ENCODE measurements at regions not wholly inside any gene's neighbourhood (a gene's known extent, or its start where the extent isn't known, plus 50 kb on each side); places are given as distances from the start of the nearest gene placed in this dataset.

DNA sequence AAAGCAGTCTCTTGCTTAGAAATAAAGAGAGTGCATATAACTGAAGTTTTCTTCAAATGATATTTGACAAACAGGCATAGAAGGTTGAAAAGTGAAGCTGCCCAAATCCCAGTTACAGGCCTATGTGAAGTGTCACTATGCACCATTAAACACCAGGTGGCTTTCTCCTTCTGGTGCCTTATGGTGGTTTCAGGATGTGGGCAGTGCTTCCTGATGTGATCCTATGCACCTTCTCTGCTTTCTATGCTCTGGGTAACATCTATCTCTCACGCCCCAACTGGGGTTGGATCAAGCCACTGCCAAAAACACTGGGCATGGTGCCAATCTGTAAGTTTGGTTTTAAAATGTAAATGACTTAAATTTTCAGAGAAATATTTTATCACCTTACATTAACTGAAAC lies 744.7 kb downstream of the TUSC7 start:
- H3K36me3 ChIP-seq (replicated peaks in 1 of 2; ENCODE audit: control insufficient read depth in 2 of 2, insufficient read depth in 2 of 2, low read length in 2 of 2) = no peaks in the 10 kb centered on the region
- no peak for DNase-seq (ENCODE audit: low spot score)
- WGBS, 2 donors (ENCODE audit: extremely low coverage in 2 of 2, insufficient read length in 2 of 2, insufficient replicate concordance in 1 of 2) = no CpG with 5 or more reads among the region's 1 CpG
- H3K14ac ChIP-seq (ENCODE audit: low read length) = no peak overlapping the region
- no peak overlapping the region for H2AFZ ChIP-seq (ENCODE audit: low read length)
- H2AK5ac ChIP-seq (ENCODE audit: low read depth, low read length) = no peak overlapping the region
- no peak overlapping the region for H2BK5ac ChIP-seq (ENCODE audit: low read length)
- no peaks in the 10 kb centered on the region for H3K79me1 ChIP-seq (ENCODE audit: low read depth, low read length)
- no peak overlapping the region for H2BK12ac ChIP-seq (ENCODE audit: low read length)
- H4K8ac ChIP-seq (ENCODE audit: low read depth, low read length) = no peak overlapping the region
- no peak overlapping the region for H4K91ac ChIP-seq (ENCODE audit: low read depth, low read length, poor library complexity)
- H3K23ac ChIP-seq (ENCODE audit: low read depth, low read length, poor library complexity) = no peak overlapping the region
- no peak overlapping the region for H3K4me3 ChIP-seq (ENCODE audit: low read length in 2 of 2)
- H3K9ac ChIP-seq (ENCODE audit: low read depth, low read length, poor library complexity) = no peak overlapping the region
- H3K27me3 ChIP-seq (ENCODE audit: control insufficient read depth in 3 of 3, insufficient read depth in 3 of 3, low read depth in 1 of 3, low read length in 3 of 3) = no peaks in the 10 kb centered on the region
- H3K4me1 ChIP-seq (ENCODE audit: control insufficient read depth in 2 of 2, insufficient read depth in 1 of 2, low read depth in 1 of 2, low read length in 2 of 2) = no peaks in the 10 kb centered on the region
- no peak overlapping the region for H2BK120ac ChIP-seq (ENCODE audit: low read depth, low read length)
- H3K18ac ChIP-seq (ENCODE audit: low read length) = no peak overlapping the region
- H3K4me2 ChIP-seq (ENCODE audit: insufficient read depth, low read length, poor library complexity, severe bottlenecking) = no peak overlapping the region
- no peak overlapping the region for H2BK15ac ChIP-seq (ENCODE audit: low read length)
- no peaks in the 10 kb centered on the region for H3K9me3 ChIP-seq (replicated peaks in 1 of 2; ENCODE audit: control insufficient read depth in 2 of 2, insufficient read depth in 1 of 2, low read depth in 1 of 2, low read length in 2 of 2)
- H3K4ac ChIP-seq (ENCODE audit: low read length) = no peak overlapping the region
- no peak overlapping the region for H3K27ac ChIP-seq (replicated peaks; ENCODE audit: low read length)

DNA sequence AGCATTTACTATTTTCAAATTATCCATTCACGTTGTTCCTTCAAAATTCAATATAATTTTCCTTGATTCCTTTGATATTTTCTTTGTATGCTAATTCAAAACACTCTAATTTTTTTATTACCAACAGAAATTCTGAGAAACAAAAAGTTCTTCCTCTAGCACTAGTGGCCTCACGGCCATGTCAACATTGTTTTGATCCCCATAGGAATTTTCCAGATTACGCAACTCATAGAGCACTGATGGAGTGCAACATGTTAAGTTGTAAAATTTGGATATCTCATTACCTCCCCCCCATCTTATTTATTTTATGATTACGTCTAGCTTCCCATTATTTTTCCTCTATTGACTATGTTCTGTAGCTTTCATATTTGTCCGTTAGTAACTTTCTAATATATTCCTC lies 745.3 kb downstream of the TUSC7 start:
- no peak for DNase-seq (ENCODE audit: low spot score)
- no peak overlapping the region for H3K18ac ChIP-seq (ENCODE audit: low read length)
- no peaks in the 10 kb centered on the region for H3K36me3 ChIP-seq (replicated peaks in 1 of 2; ENCODE audit: control insufficient read depth in 2 of 2, insufficient read depth in 2 of 2, low read length in 2 of 2)
- no peak overlapping the region for H2AK5ac ChIP-seq (ENCODE audit: low read depth, low read length)
- H3K14ac ChIP-seq (ENCODE audit: low read length) = no peak overlapping the region
- no peak overlapping the region for H3K4ac ChIP-seq (ENCODE audit: low read length)
- H3K4me1 ChIP-seq (ENCODE audit: control insufficient read depth in 2 of 2, insufficient read depth in 1 of 2, low read depth in 1 of 2, low read length in 2 of 2) = no peaks in the 10 kb centered on the region
- H2BK12ac ChIP-seq (ENCODE audit: low read length) = no peak overlapping the region
- 100% methylated on average over 1 of the region's 5 CpGs; no CpG with 5 or more reads in 1 of the 2 donors for WGBS, 2 donors (ENCODE audit: extremely low coverage in 2 of 2, insufficient read length in 2 of 2, insufficient replicate concordance in 1 of 2)
- no peak overlapping the region for H3K4me3 ChIP-seq (ENCODE audit: low read length in 2 of 2)
- no peaks in the 10 kb centered on the region for H3K9me3 ChIP-seq (replicated peaks in 1 of 2; ENCODE audit: control insufficient read depth in 2 of 2, insufficient read depth in 1 of 2, low read depth in 1 of 2, low read length in 2 of 2)
- H2BK120ac ChIP-seq (ENCODE audit: low read depth, low read length) = no peak overlapping the region
- no peaks in the 10 kb centered on the region for H3K27me3 ChIP-seq (ENCODE audit: control insufficient read depth in 3 of 3, insufficient read depth in 3 of 3, low read depth in 1 of 3, low read length in 3 of 3)
- no peak overlapping the region for H2BK15ac ChIP-seq (ENCODE audit: low read length)
- H3K79me1 ChIP-seq (ENCODE audit: low read depth, low read length) = no peaks in the 10 kb centered on the region
- H2BK5ac ChIP-seq (ENCODE audit: low read length) = no peak overlapping the region
- H3K4me2 ChIP-seq (ENCODE audit: insufficient read depth, low read length, poor library complexity, severe bottlenecking) = no peak overlapping the region
- no peak overlapping the region for H4K8ac ChIP-seq (ENCODE audit: low read depth, low read length)
- H4K91ac ChIP-seq (ENCODE audit: low read depth, low read length, poor library complexity) = no peak overlapping the region
- no peak overlapping the region for H2AFZ ChIP-seq (ENCODE audit: low read length)
- no peak overlapping the region for H3K23ac ChIP-seq (ENCODE audit: low read depth, low read length, poor library complexity)
- H3K27ac ChIP-seq (replicated peaks; ENCODE audit: low read length) = no peak overlapping the region
- no peak overlapping the region for H3K9ac ChIP-seq (ENCODE audit: low read depth, low read length, poor library complexity)

DNA sequence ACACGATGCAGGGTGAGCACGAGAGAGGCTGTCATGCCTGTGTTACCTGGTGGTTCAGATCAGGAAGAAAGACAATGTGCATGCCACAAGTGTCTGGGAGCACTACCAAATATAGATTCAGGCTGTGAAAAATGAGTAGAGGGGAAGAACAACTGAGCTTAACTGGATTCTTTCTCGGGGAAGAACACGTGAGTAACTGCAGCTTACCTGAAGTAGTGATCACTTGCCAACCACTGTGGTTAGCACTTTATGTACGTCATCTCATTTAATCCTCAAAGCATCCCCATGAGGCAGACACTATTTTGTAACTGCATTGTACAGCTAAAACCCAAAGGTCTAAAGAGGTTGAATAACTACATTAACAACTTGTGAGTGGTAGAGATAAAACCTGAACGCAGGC lies 746.2 kb downstream of the TUSC7 start:
- Histone ChIP-seq H3K27me3 (ENCODE audit: control insufficient read depth in 3 of 3, insufficient read depth in 3 of 3, low read depth in 1 of 3, low read length in 3 of 3) (no peaks in the 10 kb centered on the region), H3K4ac (ENCODE audit: low read length) (no peak overlapping the region)
- WGBS, 2 donors (ENCODE audit: extremely low coverage in 2 of 2, insufficient read length in 2 of 2, insufficient replicate concordance in 1 of 2) = no CpG with 5 or more reads among the region's 6 CpGs

DNA sequence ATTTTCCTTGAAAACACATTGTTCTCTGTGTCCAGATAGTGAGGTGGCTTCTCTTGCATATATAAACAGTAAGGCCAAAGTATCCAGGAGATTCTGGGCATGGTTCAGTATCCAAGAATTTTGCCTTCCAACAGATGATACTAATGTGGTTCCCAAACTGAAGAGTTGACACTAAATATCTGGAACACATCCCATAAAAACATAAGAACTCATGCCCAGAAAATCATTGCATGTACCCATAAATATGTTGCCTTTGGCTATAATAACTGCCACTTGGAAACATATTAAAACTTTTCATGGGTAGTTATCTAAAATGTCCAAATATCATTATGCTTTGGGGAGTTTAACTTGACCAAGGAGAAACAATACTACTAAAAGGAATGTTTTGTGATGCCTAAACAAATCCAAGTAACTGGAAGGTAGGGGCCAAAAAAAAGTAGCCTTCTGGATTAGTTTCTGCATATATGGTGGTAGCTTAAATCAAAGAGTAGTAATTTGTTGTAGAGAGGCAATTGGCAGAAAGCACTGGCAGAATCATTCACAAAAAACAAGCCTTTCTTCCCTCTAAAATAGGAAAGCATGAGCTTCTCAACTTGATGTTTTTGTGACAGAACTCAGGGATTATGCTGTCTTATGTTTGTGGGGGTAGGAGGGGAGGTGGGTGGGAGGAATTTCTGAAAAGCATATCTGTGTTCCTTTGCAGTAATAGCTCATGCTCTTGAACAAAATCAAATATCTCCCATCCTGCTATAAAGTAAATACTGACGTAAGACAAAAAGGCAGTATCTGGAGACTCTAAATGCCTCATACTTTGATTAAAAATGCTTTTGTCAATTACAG lies 753.9 kb downstream of the TUSC7 start:
- Histone ChIP-seq H3K4me3 (ENCODE audit: low read length in 2 of 2) (no peak overlapping the region), H3K23ac (ENCODE audit: low read depth, low read length, poor library complexity) (no peak overlapping the region), H3K36me3 (replicated peaks in 1 of 2; ENCODE audit: control insufficient read depth in 2 of 2, insufficient read depth in 2 of 2, low read length in 2 of 2) (no peaks in the 10 kb centered on the region), H3K27ac (replicated peaks; ENCODE audit: low read length) (no peak overlapping the region), H2AFZ (ENCODE audit: low read length) (no peak overlapping the region), H3K18ac (ENCODE audit: low read length) (no peak overlapping the region), H3K4ac (ENCODE audit: low read length) (no peak overlapping the region), H2BK15ac (ENCODE audit: low read length) (no peak overlapping the region), H2AK5ac (ENCODE audit: low read depth, low read length) (no peak overlapping the region), H2BK5ac (ENCODE audit: low read length) (no peak overlapping the region), H3K4me2 (ENCODE audit: insufficient read depth, low read length, poor library complexity, severe bottlenecking) (no peak overlapping the region), H2BK12ac (ENCODE audit: low read length) (no peak overlapping the region), H3K79me1 (ENCODE audit: low read depth, low read length) (no peaks in the 10 kb centered on the region), H3K4me1 (ENCODE audit: control insufficient read depth in 2 of 2, insufficient read depth in 1 of 2, low read depth in 1 of 2, low read length in 2 of 2) (no peaks in the 10 kb centered on the region), H4K8ac (ENCODE audit: low read depth, low read length) (no peak overlapping the region), H2BK120ac (ENCODE audit: low read depth, low read length) (no peak overlapping the region), H3K27me3 (ENCODE audit: control insufficient read depth in 3 of 3, insufficient read depth in 3 of 3, low read depth in 1 of 3, low read length in 3 of 3) (no peaks in the 10 kb centered on the region), H3K9ac (ENCODE audit: low read depth, low read length, poor library complexity) (no peak overlapping the region), H3K14ac (ENCODE audit: low read length) (no peak overlapping the region), H4K91ac (ENCODE audit: low read depth, low read length, poor library complexity) (no peak overlapping the region), H3K9me3 (replicated peaks in 1 of 2; ENCODE audit: control insufficient read depth in 2 of 2, insufficient read depth in 1 of 2, low read depth in 1 of 2, low read length in 2 of 2) (no peaks in the 10 kb centered on the region)
- WGBS, 2 donors (ENCODE audit: extremely low coverage in 2 of 2, insufficient read length in 2 of 2, insufficient replicate concordance in 1 of 2) = no CpG with 5 or more reads among the region's 1 CpG
- no peak for DNase-seq (ENCODE audit: low spot score)

More for the DNA sequence above, 746.2 kb downstream of the TUSC7 start:
- no peak overlapping the region for H4K91ac ChIP-seq (ENCODE audit: low read depth, low read length, poor library complexity)
- no peak overlapping the region for H2BK120ac ChIP-seq (ENCODE audit: low read depth, low read length)
- H2BK5ac ChIP-seq (ENCODE audit: low read length) = no peak overlapping the region
- no peaks in the 10 kb centered on the region for H3K36me3 ChIP-seq (replicated peaks in 1 of 2; ENCODE audit: control insufficient read depth in 2 of 2, insufficient read depth in 2 of 2, low read length in 2 of 2)
- H3K23ac ChIP-seq (ENCODE audit: low read depth, low read length, poor library complexity) = no peak overlapping the region
- no peaks in the 10 kb centered on the region for H3K4me1 ChIP-seq (ENCODE audit: control insufficient read depth in 2 of 2, insufficient read depth in 1 of 2, low read depth in 1 of 2, low read length in 2 of 2)
- no peak overlapping the region for H3K4me2 ChIP-seq (ENCODE audit: insufficient read depth, low read length, poor library complexity, severe bottlenecking)
- H4K8ac ChIP-seq (ENCODE audit: low read depth, low read length) = no peak overlapping the region
- no peak overlapping the region for H3K4me3 ChIP-seq (ENCODE audit: low read length in 2 of 2)
- no peaks in the 10 kb centered on the region for H3K79me1 ChIP-seq (ENCODE audit: low read depth, low read length)
- no peak overlapping the region for H2AFZ ChIP-seq (ENCODE audit: low read length)
- no peak overlapping the region for H2BK15ac ChIP-seq (ENCODE audit: low read length)
- no peak overlapping the region for H3K9ac ChIP-seq (ENCODE audit: low read depth, low read length, poor library complexity)
- H3K14ac ChIP-seq (ENCODE audit: low read length) = no peak overlapping the region
- no peak overlapping the region for H3K27ac ChIP-seq (replicated peaks; ENCODE audit: low read length)
- no peaks in the 10 kb centered on the region for H3K9me3 ChIP-seq (replicated peaks in 1 of 2; ENCODE audit: control insufficient read depth in 2 of 2, insufficient read depth in 1 of 2, low read depth in 1 of 2, low read length in 2 of 2)
- no peak overlapping the region for H3K18ac ChIP-seq (ENCODE audit: low read length)
- DNase-seq (ENCODE audit: low spot score) = no peak
- no peak overlapping the region for H2BK12ac ChIP-seq (ENCODE audit: low read length)
- no peak overlapping the region for H2AK5ac ChIP-seq (ENCODE audit: low read depth, low read length)

Measured in neuronal stem cell (in vitro differentiated cells).